ENCODE measurements at regions not wholly inside any gene's neighbourhood (a gene's known extent, or its start where the extent isn't known, plus 50 kb on each side); places are given as distances from the start of the nearest gene placed in this dataset.

- Histone ChIP-seq H3K4me2 (ENCODE audit: low read depth, low read length) (no peak overlapping the region), H3K27me3 (replicated peaks; ENCODE audit: insufficient read depth, low read length) (no peaks in the 10 kb centered on the region), H3K9me2 (replicated peaks; ENCODE audit: insufficient read depth, low read length) (no peaks in the 10 kb centered on the region), H4K20me1 (ENCODE audit: insufficient read depth, low read length) (no peaks in the 10 kb centered on the region), H3K27ac (ENCODE audit: low read length) (no peak overlapping the region), H3K79me2 (ENCODE audit: low read length) (no peaks in the 10 kb centered on the region), H3K4me3 (ENCODE audit: low read length) (no peak overlapping the region), H3K9me3 (replicated peaks; ENCODE audit: insufficient read depth, low read length) (no peaks in the 10 kb centered on the region), H3K36me3 (replicated peaks; ENCODE audit: insufficient read depth, low read length) (no peaks in the 10 kb centered on the region), H3K4me1 (ENCODE audit: low read length) (no peaks in the 10 kb centered on the region), H2AFZ (ENCODE audit: low read length) (no peak overlapping the region), H3F3A (ENCODE audit: insufficient read depth, low read length) (no peaks in the 10 kb centered on the region), H3K9ac (ENCODE audit: low read length) (no peak overlapping the region)
- no peak for TF ChIP-seq EZH2phosphoT487 (IDR thresholded peaks at IDR 0.05; ENCODE audit: low read length)
- no peak for TF ChIP-seq EZH2 (optimal IDR thresholded peaks at IDR 0.05; ENCODE audit: low read depth, low read length)
- TF ChIP-seq CTCF (IDR thresholded peaks at IDR 0.05; ENCODE audit: low read length), result no peak
- no peak for DNase-seq
Measured at GRCh38 chr6:90976341-90976740, 389.5 kb upstream of the MAP3K7 start.

- Histone ChIP-seq H3K79me2 (ENCODE audit: low read length) (no peaks in the 10 kb centered on the region), H3K27me3 (replicated peaks; ENCODE audit: insufficient read depth, low read length) (no peaks in the 10 kb centered on the region), H3K36me3 (replicated peaks; ENCODE audit: insufficient read depth, low read length) (no peaks in the 10 kb centered on the region), H4K20me1 (ENCODE audit: insufficient read depth, low read length) (no peaks in the 10 kb centered on the region), H3K4me3 (ENCODE audit: low read length) (no peak overlapping the region), H2AFZ (ENCODE audit: low read length) (no peak overlapping the region), H3K9me2 (replicated peaks; ENCODE audit: insufficient read depth, low read length) (no peaks in the 10 kb centered on the region), H3K27ac (ENCODE audit: low read length) (no peak overlapping the region), H3F3A (ENCODE audit: insufficient read depth, low read length) (no peaks in the 10 kb centered on the region), H3K9ac (ENCODE audit: low read length) (no peak overlapping the region), H3K4me2 (ENCODE audit: low read depth, low read length) (no peak overlapping the region), H3K9me3 (replicated peaks; ENCODE audit: insufficient read depth, low read length) (no peaks in the 10 kb centered on the region), H3K4me1 (ENCODE audit: low read length) (no peaks in the 10 kb centered on the region)
- no peak for DNase-seq
- TF ChIP-seq EZH2phosphoT487 (IDR thresholded peaks at IDR 0.05; ENCODE audit: low read length), result no peak
- TF ChIP-seq EZH2 (optimal IDR thresholded peaks at IDR 0.05; ENCODE audit: low read depth, low read length), result no peak
- TF ChIP-seq CTCF (IDR thresholded peaks at IDR 0.05; ENCODE audit: low read length), result no peak
Measured at GRCh38 chr6:90975741-90976140, 388.9 kb upstream of the MAP3K7 start.

- Histone ChIP-seq H3K4me1 (ENCODE audit: low read length) (no peaks in the 10 kb centered on the region), H3F3A (ENCODE audit: insufficient read depth, low read length) (no peaks in the 10 kb centered on the region), H4K20me1 (ENCODE audit: insufficient read depth, low read length) (no peaks in the 10 kb centered on the region), H3K9me2 (replicated peaks; ENCODE audit: insufficient read depth, low read length) (no peaks in the 10 kb centered on the region), H3K27me3 (replicated peaks; ENCODE audit: insufficient read depth, low read length) (no peaks in the 10 kb centered on the region), H3K79me2 (ENCODE audit: low read length) (no peaks in the 10 kb centered on the region), H3K4me3 (ENCODE audit: low read length) (no peak overlapping the region), H3K9me3 (replicated peaks; ENCODE audit: insufficient read depth, low read length) (no peaks in the 10 kb centered on the region), H2AFZ (ENCODE audit: low read length) (no peak overlapping the region), H3K4me2 (ENCODE audit: low read depth, low read length) (no peak overlapping the region), H3K27ac (ENCODE audit: low read length) (no peak overlapping the region), H3K36me3 (replicated peaks; ENCODE audit: insufficient read depth, low read length) (no peaks in the 10 kb centered on the region), H3K9ac (ENCODE audit: low read length) (no peak overlapping the region)
- no peak for TF ChIP-seq EZH2 (optimal IDR thresholded peaks at IDR 0.05; ENCODE audit: low read depth, low read length)
- TF ChIP-seq EZH2phosphoT487 (IDR thresholded peaks at IDR 0.05; ENCODE audit: low read length), result no peak
- TF ChIP-seq CTCF (IDR thresholded peaks at IDR 0.05; ENCODE audit: low read length), result no peak
- DNase-seq, result no peak
Measured at GRCh38 chr6:90973188-90973587, 386.3 kb upstream of the MAP3K7 start.

All from MM.1S (cell line).